Ectodermal cell (in vitro differentiated cells): ENCODE measurements at regions not wholly inside any gene's neighbourhood (a gene's known extent, or its start where the extent isn't known, plus 50 kb on each side); places are given as distances from the start of the nearest gene placed in this dataset.

ENCODE experiments used
- H3K27ac ChIP-seq: 2 replicates; pipeline ENCODE4 v1.7.0; 2013; ENCODE audit warnings: mild to moderate bottlenecking, low read depth, low read length; ENCODE audit not compliant: insufficient read depth, poor library complexity, severe bottlenecking
- H3K27me3 ChIP-seq: 2 replicates; pipeline ENCODE4 v1.7.0; 2013; ENCODE audit warnings: mild to moderate bottlenecking, low read length; ENCODE audit not compliant: insufficient read depth, control insufficient read depth, poor library complexity, severe bottlenecking
- H3K36me3 ChIP-seq: one replicate; pipeline ENCODE4 v1.7.0; 2013; ENCODE audit warnings: low read length; ENCODE audit not compliant: control insufficient read depth, insufficient read depth
- H3K4me1 ChIP-seq: one replicate; pipeline ENCODE4 v1.7.0; 2013; ENCODE audit warnings: low read length; ENCODE audit not compliant: control insufficient read depth, insufficient read depth
- H3K4me3 ChIP-seq: 2 replicates; pipeline ENCODE4 v1.7.0; 2013; ENCODE audit warnings: low read depth, low read length, control low read depth; ENCODE audit not compliant: insufficient read depth
- H3K9me3 ChIP-seq: 2 replicates; pipeline ENCODE4 v1.7.0; 2013; ENCODE audit warnings: mild to moderate bottlenecking, low read length, moderate library complexity; ENCODE audit not compliant: control insufficient read depth
- WGBS, 2 experiments: methylation state at CpG; one replicate each; pipeline ENCODE4 v1.1.7; 2013; ENCODE audit warnings: missing lambda C conversion rate in 2 of 2; 5-methylcytosine and 5-hydroxymethylcytosine counted together

DNA sequence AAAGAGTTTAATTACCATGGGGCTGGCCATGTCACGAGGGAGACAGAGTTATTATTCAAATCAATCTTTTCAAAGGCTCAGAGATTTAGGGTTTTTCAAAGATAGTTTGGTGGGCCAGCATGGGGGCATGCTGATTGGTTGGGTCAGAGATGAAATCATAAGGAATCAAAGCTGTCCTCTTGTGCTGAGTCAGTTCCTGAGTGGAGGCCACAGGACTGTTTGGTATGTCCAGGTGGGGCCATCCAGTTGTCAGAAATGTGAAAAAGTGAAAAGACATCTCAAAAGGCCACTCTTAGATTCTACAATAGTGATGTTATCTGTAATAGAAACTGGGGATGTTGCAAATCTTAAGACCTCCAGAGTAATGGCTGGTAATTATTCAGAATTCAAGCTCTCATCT, 288.6 kb downstream of the EN1 start:
- WGBS, 2 experiments: 93% methylated on average over 1 of the region's 1 CpG
- Histone ChIP-seq H3K9me3 (no peaks in the 10 kb centered on the region), H3K27ac (no peak overlapping the region), H3K36me3 (no peaks in the 10 kb centered on the region), H3K4me3 (no peak overlapping the region), H3K4me1 (no peaks in the 10 kb centered on the region), H3K27me3 (no peaks in the 10 kb centered on the region)

DNA sequence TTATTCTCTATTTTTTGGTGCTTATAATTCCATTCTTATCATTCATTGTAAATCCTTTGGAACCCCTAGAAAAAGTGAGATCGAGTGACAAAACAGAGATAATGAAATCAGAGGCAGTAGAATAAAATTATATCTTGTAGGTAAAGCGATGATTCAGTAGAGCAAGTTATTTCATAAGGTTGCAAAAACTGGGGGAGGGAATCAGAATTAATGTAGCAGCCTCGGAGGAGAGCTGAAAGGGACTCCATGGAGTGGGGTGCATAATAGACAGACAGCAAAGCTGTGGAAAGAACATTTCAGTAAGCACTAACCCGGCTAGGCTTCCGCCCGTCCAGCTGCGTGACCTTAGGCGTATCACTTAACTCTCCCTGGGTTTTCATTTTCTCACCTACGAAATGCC, 289.7 kb downstream of the EN1 start:
- WGBS, 2 experiments: 83 to 87% methylated on average over 9 of the region's 9 CpGs
- no peaks in the 10 kb centered on the region for H3K4me1 ChIP-seq
- H3K36me3 ChIP-seq: no peaks in the 10 kb centered on the region
- no peak overlapping the region for H3K27ac ChIP-seq
- no peaks in the 10 kb centered on the region for H3K9me3 ChIP-seq
- no peak overlapping the region for H3K4me3 ChIP-seq
- H3K27me3 ChIP-seq: no peaks in the 10 kb centered on the region

DNA sequence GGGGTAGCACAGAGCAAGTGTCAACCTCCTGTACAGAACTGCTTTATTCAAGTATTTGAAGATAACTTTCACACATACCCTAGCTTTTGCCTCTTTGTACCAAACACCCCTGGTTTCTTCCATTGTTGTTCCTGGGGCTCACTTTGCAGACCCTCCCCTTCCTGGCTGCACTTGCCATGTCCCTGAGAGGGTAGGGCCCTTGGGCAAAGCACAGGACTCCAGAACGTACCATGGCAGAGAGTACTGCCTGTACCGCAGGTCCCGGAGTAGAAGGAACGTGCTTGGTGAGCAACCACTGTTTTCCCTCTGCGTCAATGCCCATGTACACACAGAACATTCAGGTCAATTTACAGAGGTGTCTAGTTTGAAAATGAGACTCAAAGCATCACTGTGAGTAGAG, 290.4 kb downstream of the EN1 start:
- no peaks in the 10 kb centered on the region for H3K27me3 ChIP-seq
- no peaks in the 10 kb centered on the region for H3K9me3 ChIP-seq
- no peak overlapping the region for H3K27ac ChIP-seq
- no peak overlapping the region for H3K4me3 ChIP-seq
- H3K36me3 ChIP-seq: no peaks in the 10 kb centered on the region
- no peaks in the 10 kb centered on the region for H3K4me1 ChIP-seq
- WGBS, 2 experiments: 82 to 87% methylated on average over 5 of the region's 5 CpGs

DNA sequence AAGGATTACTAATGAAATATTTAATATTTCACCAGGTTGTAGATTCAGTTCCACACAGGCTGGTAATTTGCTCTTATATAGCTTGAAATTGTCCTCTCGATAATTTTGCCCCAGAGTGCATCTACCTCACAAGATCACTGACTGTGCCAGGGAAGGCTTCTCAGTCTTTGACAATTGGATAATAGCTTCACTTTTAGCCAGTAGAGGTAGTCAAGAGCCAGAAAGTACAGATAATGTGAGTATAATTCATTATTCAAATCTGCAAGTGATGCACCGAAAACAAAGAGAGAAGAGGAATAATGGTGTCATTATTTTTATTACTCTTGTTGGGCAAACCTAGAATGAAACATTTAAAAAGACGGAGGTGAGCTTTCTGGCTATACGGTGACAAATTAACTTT, 292.8 kb downstream of the EN1 start:
- 95 to 96% methylated on average over 4 of the region's 4 CpGs for WGBS, 2 experiments
- no peaks in the 10 kb centered on the region for H3K9me3 ChIP-seq
- H3K36me3 ChIP-seq: no peaks in the 10 kb centered on the region

DNA sequence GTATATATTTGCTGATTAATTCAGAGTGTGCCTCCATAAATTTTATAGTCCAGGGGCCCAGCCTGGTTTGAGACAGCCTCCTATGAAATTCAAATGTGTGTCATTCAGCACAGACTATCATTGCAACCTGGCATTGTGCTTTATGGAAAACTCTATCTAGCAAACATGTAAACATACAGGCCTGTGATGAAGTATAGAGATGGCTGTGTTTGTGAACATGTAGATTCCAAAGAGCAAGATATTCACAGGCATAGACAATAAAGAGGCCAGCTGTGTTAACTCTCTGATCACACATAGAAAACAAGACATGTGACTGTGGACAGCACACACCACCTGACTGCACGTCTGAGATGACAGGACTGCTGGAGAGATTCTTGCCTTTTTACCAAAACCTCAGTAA, 297.9 kb downstream of the EN1 start:
- 89 to 92% methylated on average over 1 of the region's 1 CpG for WGBS, 2 experiments
- Histone ChIP-seq H3K36me3 (no peaks in the 10 kb centered on the region), H3K27me3 (no peaks in the 10 kb centered on the region), H3K4me1 (no peaks in the 10 kb centered on the region), H3K9me3 (no peaks in the 10 kb centered on the region), H3K27ac (no peak overlapping the region), H3K4me3 (no peak overlapping the region)

More for the DNA sequence above, 292.8 kb downstream of the EN1 start:
- Histone ChIP-seq H3K4me3 (no peak overlapping the region), H3K27me3 (no peaks in the 10 kb centered on the region), H3K4me1 (no peaks in the 10 kb centered on the region), H3K27ac (no peak overlapping the region)

DNA sequence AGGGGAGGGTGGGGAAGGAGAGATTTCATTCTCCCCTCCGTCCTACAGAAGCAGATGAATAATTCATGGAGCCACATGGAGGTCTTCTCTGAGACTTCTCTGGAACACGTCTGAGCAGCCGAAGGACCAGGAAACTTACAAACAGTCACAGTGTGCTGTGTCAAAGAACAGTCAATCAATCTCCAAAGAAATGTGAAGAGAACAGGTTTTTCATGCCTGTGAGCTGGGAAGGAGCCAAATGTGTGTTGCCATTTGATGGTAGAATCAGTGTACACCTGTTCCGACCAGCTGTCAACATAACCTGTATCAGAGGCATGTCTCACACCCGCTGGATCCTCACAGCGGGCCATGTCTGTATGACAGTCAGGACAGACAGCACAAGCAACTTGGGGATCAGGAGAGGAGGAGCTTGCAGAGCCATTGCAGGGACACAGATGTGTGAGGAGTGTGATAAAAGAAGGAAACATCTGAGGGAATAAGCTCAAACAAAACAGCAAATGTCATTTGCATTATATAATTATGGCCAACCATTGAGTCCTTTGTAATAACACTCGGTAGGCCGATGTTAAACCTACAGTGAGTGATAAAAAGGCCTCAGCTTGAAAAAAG, 298.5 kb downstream of the EN1 start:
- 81 to 88% methylated on average over 8 of the region's 8 CpGs for WGBS, 2 experiments
- Histone ChIP-seq H3K9me3 (no peaks in the 10 kb centered on the region), H3K27ac (no peak overlapping the region), H3K27me3 (no peaks in the 10 kb centered on the region), H3K4me1 (no peaks in the 10 kb centered on the region), H3K4me3 (no peak overlapping the region), H3K36me3 (no peaks in the 10 kb centered on the region)

DNA sequence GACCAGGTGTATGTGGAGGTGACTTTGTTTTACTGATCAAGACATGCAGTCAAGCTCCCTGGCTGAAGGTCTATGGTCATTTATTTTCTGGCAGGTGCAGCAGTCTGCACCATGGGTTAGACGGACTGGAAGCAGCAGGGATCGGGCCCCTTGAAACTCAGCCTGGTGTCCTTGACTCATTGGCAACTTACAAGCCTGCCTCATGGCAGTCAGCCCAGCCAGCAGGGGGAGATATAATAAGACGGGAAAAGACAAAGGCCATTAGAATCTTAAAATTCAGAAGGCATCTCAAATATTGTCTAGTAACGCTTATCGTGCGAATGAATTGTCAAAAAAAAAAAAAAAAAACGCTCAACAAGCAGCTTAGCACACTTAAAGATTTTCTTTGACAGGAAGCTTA, 308.2 kb downstream of the EN1 start:
- H3K36me3 ChIP-seq: no peaks in the 10 kb centered on the region
- no peaks in the 10 kb centered on the region for H3K9me3 ChIP-seq
- H3K27me3 ChIP-seq: peaks cover 10% of the 10 kb centered on the region
- no peak overlapping the region for H3K27ac ChIP-seq
- H3K4me3 ChIP-seq: no peak overlapping the region
- no peaks in the 10 kb centered on the region for H3K4me1 ChIP-seq
- WGBS, 2 experiments: 74 to 76% methylated on average over 7 of the region's 7 CpGs

DNA sequence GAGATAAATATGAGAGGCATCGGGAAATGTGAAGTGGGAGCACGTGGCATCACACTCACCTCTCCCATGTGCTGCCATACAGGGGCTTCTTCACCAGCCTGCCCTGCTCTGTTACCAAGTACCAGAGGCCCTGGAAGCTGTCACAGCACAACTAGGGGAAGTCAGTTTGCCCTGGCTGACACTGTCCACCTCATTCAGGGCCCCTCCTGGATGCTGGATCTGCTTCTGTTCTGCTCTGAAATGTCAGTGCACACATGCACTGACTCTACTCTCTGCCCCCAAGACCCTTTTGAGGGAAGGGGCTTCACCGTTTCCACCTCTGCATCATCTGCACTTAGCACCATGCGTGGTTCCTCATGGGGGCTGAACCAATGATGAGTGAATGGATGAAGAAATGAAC, 311.1 kb downstream of the EN1 start:
- Histone ChIP-seq H3K4me1 (no peaks in the 10 kb centered on the region), H3K27me3 (peaks cover 10% of the 10 kb centered on the region), H3K27ac (no peak overlapping the region), H3K9me3 (no peaks in the 10 kb centered on the region), H3K4me3 (no peak overlapping the region), H3K36me3 (no peaks in the 10 kb centered on the region)
- 94 to 96% methylated on average over 4 of the region's 4 CpGs for WGBS, 2 experiments

DNA sequence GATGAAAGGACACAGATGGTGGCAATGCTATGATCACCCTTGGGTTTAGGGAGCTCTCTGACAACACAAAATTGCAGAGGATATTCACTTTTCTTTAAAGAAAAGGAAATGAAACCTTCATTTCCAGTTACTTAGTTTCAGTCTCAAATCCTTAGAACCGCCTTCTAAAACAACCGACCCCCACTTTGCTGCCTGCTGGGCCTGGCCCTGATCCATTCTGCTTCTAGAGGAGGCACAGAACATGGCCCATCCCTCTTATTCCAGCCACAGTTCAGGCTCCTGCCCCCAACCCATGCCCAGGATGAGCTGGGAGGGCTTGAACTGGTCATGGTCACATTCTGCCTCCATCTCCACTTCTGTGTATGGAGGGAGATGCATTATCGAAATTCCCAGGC, 311.6 kb downstream of the EN1 start:
- Histone ChIP-seq H3K4me1 (no peaks in the 10 kb centered on the region), H3K36me3 (no peaks in the 10 kb centered on the region), H3K4me3 (no peak overlapping the region), H3K27ac (no peak overlapping the region), H3K27me3 (peaks cover 10% of the 10 kb centered on the region), H3K9me3 (no peaks in the 10 kb centered on the region)
- 94 to 98% methylated on average over 3 of the region's 3 CpGs for WGBS, 2 experiments

DNA sequence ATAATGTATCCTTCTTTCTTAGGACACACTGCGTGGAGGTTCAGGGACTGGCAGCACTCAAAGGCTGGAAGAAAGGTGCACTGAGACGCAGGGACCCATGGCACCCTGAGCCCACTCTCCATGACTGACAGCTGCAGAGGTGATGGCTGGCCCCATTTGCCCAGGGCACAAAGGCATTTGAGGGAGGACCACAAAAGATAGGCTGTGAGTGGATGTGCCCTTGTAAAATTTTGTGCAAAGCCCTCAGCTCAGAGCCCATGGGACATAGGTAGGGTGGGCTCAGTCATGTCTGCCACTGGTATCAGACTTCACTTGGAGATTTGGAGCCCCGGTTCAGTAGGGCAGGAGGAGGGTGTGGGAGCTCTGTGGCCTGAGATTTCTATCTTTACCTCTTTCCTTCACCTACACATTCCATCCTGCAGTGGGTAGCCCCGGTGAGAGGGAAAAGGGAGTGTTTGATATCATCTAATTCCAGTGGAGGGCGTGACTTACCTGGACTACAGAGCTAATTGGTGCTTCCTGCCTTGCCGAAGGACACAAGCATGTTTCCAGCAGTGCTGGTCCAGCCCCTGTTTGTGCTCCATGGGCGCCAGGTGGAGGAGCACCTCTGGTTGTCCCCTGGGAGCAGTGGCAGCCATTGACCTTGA, 312.2 kb downstream of the EN1 start:
- Histone ChIP-seq H3K27me3 (peaks cover 10% of the 10 kb centered on the region), H3K4me3 (no peak overlapping the region), H3K9me3 (no peaks in the 10 kb centered on the region), H3K4me1 (peaks cover 4% of the 10 kb centered on the region), H3K27ac (no peak overlapping the region), H3K36me3 (no peaks in the 10 kb centered on the region)
- 81 to 86% methylated on average over 7 of the region's 7 CpGs for WGBS, 2 experiments
